Activated naive CD4-positive, alpha-beta T cell treated with anti-CD3 and anti-CD28 coated beads, Interleukin-2, amount 10 ng/mL, durations not matched to agents 7 days and 5 days (primary cell): ENCODE measurements at regions not wholly inside any gene's neighbourhood (a gene's known extent, or its start where the extent isn't known, plus 50 kb on each side); places are given as distances from the start of the nearest gene placed in this dataset.

Source experiments
- CTCF ChIA-PET: fragments of 350-600 bp; sonication (Branson Sonifier 250); formaldehyde crosslinking; loops from one replicate; lab custom pipeline; 2021; ENCODE audit warnings: antibody characterized with exemption; lab: Charles Lee
- DNase-seq: peaks from one replicate; pipeline ENCODE4 v3.0.0-alpha.2; 2020
- H3K27ac Mint-ChIP-seq: one replicate; pipeline ENCODE4 v1.8.0; 2021; ENCODE audit warnings: mild to moderate bottlenecking, moderate library complexity, mixed read lengths
- H3K27me3 Mint-ChIP-seq: one replicate; pipeline ENCODE4 v1.8.0; 2021; ENCODE audit warnings: mild to moderate bottlenecking, mixed read lengths
- H3K36me3 Mint-ChIP-seq: one replicate; pipeline ENCODE4 v1.8.0; 2021; ENCODE audit warnings: mixed read lengths
- H3K4me1 Mint-ChIP-seq: one replicate; pipeline ENCODE4 v1.8.0; 2021; ENCODE audit warnings: mixed read lengths
- H3K4me3 Mint-ChIP-seq: one replicate; pipeline ENCODE4 v1.8.0; 2021; ENCODE audit warnings: mild to moderate bottlenecking, moderate library complexity, mixed read lengths
- H3K9me3 Mint-ChIP-seq: one replicate; pipeline ENCODE4 v1.8.0; 2021; ENCODE audit warnings: mixed read lengths

- no peak for DNase-seq
- H3K36me3 Mint-ChIP-seq = no peaks in the 10 kb centered on the region
- H3K27ac Mint-ChIP-seq = no peak overlapping the region
- H3K27me3 Mint-ChIP-seq = no peaks in the 10 kb centered on the region
- no peak overlapping the region for H3K4me3 Mint-ChIP-seq
- CTCF ChIA-PET = no interaction called here
- H3K9me3 Mint-ChIP-seq = peaks cover 16% of the 10 kb centered on the region
- H3K4me1 Mint-ChIP-seq = no peaks in the 10 kb centered on the region
Observed at GRCh38 chr10:55441777-55442176, 640.7 kb upstream of the PCDH15 start.

- no peak overlapping the region for H3K4me3 Mint-ChIP-seq
- no peak overlapping the region for H3K27ac Mint-ChIP-seq
- no peak for DNase-seq
- H3K4me1 Mint-ChIP-seq = no peaks in the 10 kb centered on the region
- no peaks in the 10 kb centered on the region for H3K36me3 Mint-ChIP-seq
- H3K9me3 Mint-ChIP-seq = peaks cover 5% of the 10 kb centered on the region
- H3K27me3 Mint-ChIP-seq = no peaks in the 10 kb centered on the region
- CTCF ChIA-PET = no interaction called here
Observed at GRCh38 chr10:55426138-55426537, 625.1 kb upstream of the PCDH15 start.

GRCh38 chr10:55410415-55410885, 609.4 kb upstream of the PCDH15 start:
- Mint-ChIP-seq H3K4me3 (no peak overlapping the region), H3K27me3 (no peaks in the 10 kb centered on the region), H3K27ac (no peak overlapping the region), H3K4me1 (no peaks in the 10 kb centered on the region), H3K36me3 (no peaks in the 10 kb centered on the region), H3K9me3 (peaks cover 5% of the 10 kb centered on the region)
- CTCF ChIA-PET = no interaction called here
- no peak for DNase-seq

- Mint-ChIP-seq H3K4me3 (no peak overlapping the region), H3K4me1 (no peaks in the 10 kb centered on the region), H3K27me3 (no peaks in the 10 kb centered on the region), H3K36me3 (no peaks in the 10 kb centered on the region), H3K9me3 (peaks cover 7% of the 10 kb centered on the region), H3K27ac (no peak overlapping the region)
- CTCF ChIA-PET = no interaction called here
- no peak for DNase-seq
Observed at GRCh38 chr10:55404094-55404493, 603.1 kb upstream of the PCDH15 start.

GRCh38 chr10:55400075-55400849, 599.2 kb upstream of the PCDH15 start:
- H3K27ac Mint-ChIP-seq = no peak overlapping the region
- H3K4me1 Mint-ChIP-seq = no peaks in the 10 kb centered on the region
- no peak for DNase-seq
- H3K9me3 Mint-ChIP-seq = peaks cover 4% of the 10 kb centered on the region
- no peak overlapping the region for H3K4me3 Mint-ChIP-seq
- H3K36me3 Mint-ChIP-seq = no peaks in the 10 kb centered on the region
- CTCF ChIA-PET = no interaction called here
- H3K27me3 Mint-ChIP-seq = no peaks in the 10 kb centered on the region

- Mint-ChIP-seq H3K4me1 (no peaks in the 10 kb centered on the region), H3K4me3 (no peak overlapping the region), H3K27ac (no peak overlapping the region), H3K9me3 (peaks cover 4% of the 10 kb centered on the region), H3K27me3 (no peaks in the 10 kb centered on the region), H3K36me3 (no peaks in the 10 kb centered on the region)
- CTCF ChIA-PET = no interaction called here
- no peak for DNase-seq
Observed at GRCh38 chr10:55398497-55398882, 597.5 kb upstream of the PCDH15 start.

- CTCF ChIA-PET = no interaction called here
- DNase-seq = no peak
- Mint-ChIP-seq H3K4me1 (no peaks in the 10 kb centered on the region), H3K27ac (no peak overlapping the region), H3K36me3 (no peaks in the 10 kb centered on the region), H3K9me3 (peaks cover 4% of the 10 kb centered on the region), H3K27me3 (no peaks in the 10 kb centered on the region), H3K4me3 (no peak overlapping the region)
Observed at GRCh38 chr10:55397777-55398496, 596.9 kb upstream of the PCDH15 start.

- Mint-ChIP-seq H3K9me3 (peaks cover 9% of the 10 kb centered on the region), H3K27me3 (no peaks in the 10 kb centered on the region)
Observed at GRCh38 chr10:55378196-55378595, 577.2 kb upstream of the PCDH15 start.

GRCh38 chr10:55374917-55375316, 573.9 kb upstream of the PCDH15 start:
- CTCF ChIA-PET = no interaction called here
- no peaks in the 10 kb centered on the region for H3K27me3 Mint-ChIP-seq
- no peak for DNase-seq

More at GRCh38 chr10:55378196-55378595, 577.2 kb upstream of the PCDH15 start:
- H3K36me3 Mint-ChIP-seq = no peaks in the 10 kb centered on the region
- no peak for DNase-seq
- CTCF ChIA-PET = no interaction called here
- no peaks in the 10 kb centered on the region for H3K4me1 Mint-ChIP-seq
- no peak overlapping the region for H3K4me3 Mint-ChIP-seq
- H3K27ac Mint-ChIP-seq = no peak overlapping the region

GRCh38 chr10:55374060-55374459, 573.0 kb upstream of the PCDH15 start:
- H3K36me3 Mint-ChIP-seq = no peaks in the 10 kb centered on the region
- H3K9me3 Mint-ChIP-seq = peaks cover 2% of the 10 kb centered on the region
- CTCF ChIA-PET = no interaction called here
- H3K27ac Mint-ChIP-seq = no peak overlapping the region
- no peak for DNase-seq
- H3K4me3 Mint-ChIP-seq = no peak overlapping the region
- H3K27me3 Mint-ChIP-seq = no peaks in the 10 kb centered on the region
- no peaks in the 10 kb centered on the region for H3K4me1 Mint-ChIP-seq

More at GRCh38 chr10:55374917-55375316, 573.9 kb upstream of the PCDH15 start:
- Mint-ChIP-seq H3K36me3 (no peaks in the 10 kb centered on the region), H3K4me3 (no peak overlapping the region), H3K4me1 (no peaks in the 10 kb centered on the region), H3K27ac (no peak overlapping the region), H3K9me3 (peaks cover 2% of the 10 kb centered on the region)

GRCh38 chr10:55369670-55370420, 568.8 kb upstream of the PCDH15 start:
- H3K27ac Mint-ChIP-seq = no peak overlapping the region
- H3K9me3 Mint-ChIP-seq = peaks cover 5% of the 10 kb centered on the region
- H3K4me3 Mint-ChIP-seq = no peak overlapping the region
- CTCF ChIA-PET = no interaction called here
- H3K36me3 Mint-ChIP-seq = no peaks in the 10 kb centered on the region
- no peaks in the 10 kb centered on the region for H3K27me3 Mint-ChIP-seq
- no peak for DNase-seq
- no peaks in the 10 kb centered on the region for H3K4me1 Mint-ChIP-seq

- CTCF ChIA-PET = interaction anchor here (0.6 kb wide), 1 partner anchor 17 kb away, joined by 3 read pairs; no protein-coding TSS in a partner anchor
Observed at GRCh38 chr10:55368467-55368866, 567.4 kb upstream of the PCDH15 start.

GRCh38 chr10:55367555-55367954, 566.5 kb upstream of the PCDH15 start:
- Mint-ChIP-seq H3K9me3 (peaks cover 8% of the 10 kb centered on the region), H3K4me3 (no peak overlapping the region), H3K27me3 (no peaks in the 10 kb centered on the region), H3K27ac (no peak overlapping the region), H3K36me3 (no peaks in the 10 kb centered on the region), H3K4me1 (no peaks in the 10 kb centered on the region)
- no peak for DNase-seq
- CTCF ChIA-PET = interaction anchor here (0.6 kb wide), 1 partner anchor 16 kb away, joined by 3 read pairs; no protein-coding TSS in a partner anchor

More at GRCh38 chr10:55368467-55368866, 567.4 kb upstream of the PCDH15 start:
- no peaks in the 10 kb centered on the region for H3K27me3 Mint-ChIP-seq
- peaks cover 5% of the 10 kb centered on the region for H3K9me3 Mint-ChIP-seq
- no peak for DNase-seq
- H3K4me1 Mint-ChIP-seq = no peaks in the 10 kb centered on the region
- no peak overlapping the region for H3K27ac Mint-ChIP-seq
- H3K4me3 Mint-ChIP-seq = no peak overlapping the region
- H3K36me3 Mint-ChIP-seq = no peaks in the 10 kb centered on the region

GRCh38 chr10:55358539-55358938, 557.5 kb upstream of the PCDH15 start:
- no peak for DNase-seq
- Mint-ChIP-seq H3K4me3 (no peak overlapping the region), H3K9me3 (peaks cover 8% of the 10 kb centered on the region), H3K4me1 (no peaks in the 10 kb centered on the region), H3K27me3 (no peaks in the 10 kb centered on the region), H3K36me3 (no peaks in the 10 kb centered on the region), H3K27ac (no peak overlapping the region)
- CTCF ChIA-PET = no interaction called here
